Tibial nerve (tissue), 4 donors: ENCODE measurements at regions not wholly inside any gene's neighbourhood (a gene's known extent, or its start where the extent isn't known, plus 50 kb on each side); places are given as distances from the start of the nearest gene placed in this dataset.

Source experiments
- DNase-seq, 2 donors: peaks; one replicate each; pipeline ENCODE4 v3.0.0-alpha.2; 2019; ENCODE audit warnings: low spot score in 2 of 2
- H3K27ac ChIP-seq, 4 donors: fragments of 200-600 bp; sonication (generic) in 3 of 4; one replicate each; pipeline ENCODE4 v1.5.1; 2017 to 2019; ENCODE audit warnings: mild to moderate bottlenecking in 1 of 4
- H3K27me3 ChIP-seq, 2 donors: fragments of 200-600 bp; sonication (generic) in 1 of 2; one replicate each; pipeline versions ENCODE4 v1.5.1 to v1.6.0; 2017 to 2019
- H3K36me3 ChIP-seq, 3 donors: fragments of 200-600 bp; sonication (generic); one replicate each; pipeline ENCODE4 v1.5.1; 2018 to 2019
- H3K4me1 ChIP-seq, 4 donors: fragments of 200-600 bp; sonication (generic) in 3 of 4; one replicate each; pipeline ENCODE4 v1.5.1; 2017 to 2019
- H3K4me3 ChIP-seq, 4 donors: fragments of 200-600 bp; sonication (generic) in 3 of 4; one replicate each; pipeline ENCODE4 v1.5.1; 2017 to 2019; ENCODE audit warnings: mild to moderate bottlenecking in 1 of 4, moderate library complexity in 1 of 4
- H3K9me3 ChIP-seq, 4 donors: fragments of 200-600 bp; sonication (generic) in 3 of 4; one replicate each; pipeline ENCODE4 v1.5.1; 2017 to 2019
- CTCF ChIP-seq, 5 experiments: fragments of 200-600 bp in 3 of 5; fragments of 450-650 bp in 2 of 5; sonication (generic) in 3 of 5; IDR thresholded peaks; one replicate each; pipeline ENCODE4 v1.5.1; 2016 to 2019; ENCODE audit warnings: antibody characterized with exemption in 5 of 5, mild to moderate bottlenecking in 3 of 5, moderate library complexity in 2 of 5
- EP300 ChIP-seq, 2 donors: sonication (generic); formaldehyde crosslinking; IDR thresholded peaks; one replicate each; pipeline ENCODE4 v1.6.1; 2017; ENCODE audit warnings: antibody characterized with exemption in 2 of 2, mild to moderate bottlenecking in 1 of 2
- POLR2A ChIP-seq, 2 donors: fragments of 450-650 bp; IDR thresholded peaks; one replicate each; pipeline ENCODE4 v1.6.1; 2017; ENCODE audit warnings: antibody characterized with exemption in 2 of 2, mild to moderate bottlenecking in 2 of 2, moderate library complexity in 2 of 2
- WGBS, 2 donors: methylation state at CpG; one replicate each; pipeline ENCODE4 v1.1.5; 2018; 5-methylcytosine and 5-hydroxymethylcytosine counted together

GRCh38 chr1:25083481-25084345 lies 148.6 kb downstream of the SYF2 start:
- Histone ChIP-seq H3K4me1 (no peaks in the 10 kb centered on the region), H3K4me3 (no peak overlapping the region), H3K36me3 (no peaks in the 10 kb centered on the region), H3K27me3 (peaks cover 0 to 12% of the 10 kb centered on the region in 2 donors), H3K27ac (no peak overlapping the region), H3K9me3 (peaks cover 0 to 9% (median 0%) of the 10 kb centered on the region in 4 donors)
- TF ChIP-seq CTCF (IDR thresholded peaks at IDR 0.05) (no peak), EP300 (IDR thresholded peaks at IDR 0.05) (no peak), POLR2A (IDR thresholded peaks at IDR 0.05) (no peak)
- no peak for DNase-seq
- WGBS, 2 donors = 71 to 76% methylated on average over 20 of the region's 20 CpGs

- TF ChIP-seq POLR2A (IDR thresholded peaks at IDR 0.05) (no peak), EP300 (IDR thresholded peaks at IDR 0.05) (no peak), CTCF (IDR thresholded peaks at IDR 0.05) (no peak)
- DNase-seq = no peak
- Histone ChIP-seq H3K27ac (no peak overlapping the region), H3K27me3 (peaks cover 0 to 5% of the 10 kb centered on the region in 2 donors), H3K9me3 (peaks cover 0 to 14% (median 0%) of the 10 kb centered on the region in 4 donors), H3K4me1 (no peaks in the 10 kb centered on the region), H3K4me3 (no peak overlapping the region), H3K36me3 (no peaks in the 10 kb centered on the region)
- 67 to 75% methylated on average over 5 of the region's 5 CpGs for WGBS, 2 donors
These were observed 149.3 kb downstream of the SYF2 start for GRCh38 chr1:25082995-25083394.

DNA sequence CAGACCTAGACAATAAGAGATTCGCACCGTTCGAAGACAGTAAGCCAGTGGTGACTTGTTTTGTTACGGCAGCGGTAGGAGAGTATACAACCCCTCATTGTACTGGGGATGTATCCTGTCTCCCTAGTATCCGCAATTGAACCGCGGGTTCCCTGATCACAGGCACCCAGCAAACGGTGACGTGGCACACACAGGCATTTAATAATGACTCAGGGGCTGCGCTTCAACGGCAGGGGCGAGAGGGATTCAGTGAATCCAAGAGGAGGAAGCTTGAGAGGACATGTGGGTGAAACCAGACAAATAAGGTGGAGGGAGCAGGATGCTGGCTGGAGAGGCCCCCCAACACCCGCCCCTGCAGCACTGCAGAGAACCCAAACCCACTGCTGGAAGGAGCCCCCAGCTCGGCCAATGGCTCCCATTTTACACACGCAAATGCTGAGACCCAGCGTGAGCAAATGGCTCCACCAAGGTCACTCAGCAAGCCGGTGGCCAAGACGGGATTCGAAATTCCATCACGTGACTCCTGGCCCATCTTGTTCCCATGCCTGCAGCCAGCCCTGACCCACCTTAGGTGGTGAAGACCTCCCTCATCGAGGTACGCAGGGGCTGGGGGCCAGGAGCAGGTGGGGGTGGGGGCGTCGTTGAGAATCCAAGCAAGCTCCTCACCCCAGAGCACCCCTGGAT lies 149.9 kb downstream of the SYF2 start:
- no peaks in the 10 kb centered on the region for H3K4me1 ChIP-seq
- H3K27ac ChIP-seq = no peak overlapping the region
- 79% methylated on average over 21 to 24 of the region's 25 CpGs for WGBS, 2 donors
- peaks cover 0 to 17% (median 0%) of the 10 kb centered on the region in 4 donors for H3K9me3 ChIP-seq
- H3K27me3 ChIP-seq = peaks cover 0 to 2% of the 10 kb centered on the region in 2 donors
- H3K36me3 ChIP-seq = no peaks in the 10 kb centered on the region
- TF ChIP-seq POLR2A (IDR thresholded peaks at IDR 0.05) (no peak), CTCF (IDR thresholded peaks at IDR 0.05) (no peak), EP300 (IDR thresholded peaks at IDR 0.05) (no peak)
- H3K4me3 ChIP-seq = no peak overlapping the region
- DNase-seq = no peak

DNA sequence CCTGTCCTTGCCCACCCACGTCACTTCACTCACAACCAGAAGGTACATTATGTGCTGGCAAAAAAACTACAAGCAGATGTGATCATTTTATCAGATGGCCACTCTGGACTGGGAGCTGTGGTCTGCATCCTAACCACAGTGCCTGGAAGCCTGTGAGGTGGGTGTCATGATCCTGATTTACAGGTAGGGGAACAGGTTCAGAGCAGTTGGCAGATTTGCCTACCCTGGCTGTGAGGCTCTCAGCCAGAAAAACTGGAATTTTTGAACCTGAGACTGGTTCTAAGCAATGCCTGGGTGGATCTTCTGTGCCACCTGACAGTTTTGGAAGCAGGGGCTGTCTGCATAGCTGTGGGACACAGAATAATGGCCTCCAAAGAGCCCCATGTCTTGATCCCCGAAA lies 150.8 kb downstream of the SYF2 start:
- DNase-seq = no peak
- no peak overlapping the region for H3K27ac ChIP-seq

More for the DNA sequence above, 150.8 kb downstream of the SYF2 start:
- TF ChIP-seq POLR2A (IDR thresholded peaks at IDR 0.05) = no peak
- TF ChIP-seq EP300 (IDR thresholded peaks at IDR 0.05) = no peak
- no peak for TF ChIP-seq CTCF (IDR thresholded peaks at IDR 0.05)
- Histone ChIP-seq H3K9me3 (peaks cover 0 to 25% (median 0%) of the 10 kb centered on the region in 4 donors), H3K4me1 (no peaks in the 10 kb centered on the region), H3K27me3 (no peaks in the 10 kb centered on the region), H3K4me3 (no peak overlapping the region), H3K36me3 (no peaks in the 10 kb centered on the region)
- WGBS, 2 donors = 88 to 93% methylated on average over 2 of the region's 2 CpGs
